ENCODE measurements at regions not wholly inside any gene's neighbourhood (a gene's known extent, or its start where the extent isn't known, plus 50 kb on each side); places are given as distances from the start of the nearest gene placed in this dataset.

DNA sequence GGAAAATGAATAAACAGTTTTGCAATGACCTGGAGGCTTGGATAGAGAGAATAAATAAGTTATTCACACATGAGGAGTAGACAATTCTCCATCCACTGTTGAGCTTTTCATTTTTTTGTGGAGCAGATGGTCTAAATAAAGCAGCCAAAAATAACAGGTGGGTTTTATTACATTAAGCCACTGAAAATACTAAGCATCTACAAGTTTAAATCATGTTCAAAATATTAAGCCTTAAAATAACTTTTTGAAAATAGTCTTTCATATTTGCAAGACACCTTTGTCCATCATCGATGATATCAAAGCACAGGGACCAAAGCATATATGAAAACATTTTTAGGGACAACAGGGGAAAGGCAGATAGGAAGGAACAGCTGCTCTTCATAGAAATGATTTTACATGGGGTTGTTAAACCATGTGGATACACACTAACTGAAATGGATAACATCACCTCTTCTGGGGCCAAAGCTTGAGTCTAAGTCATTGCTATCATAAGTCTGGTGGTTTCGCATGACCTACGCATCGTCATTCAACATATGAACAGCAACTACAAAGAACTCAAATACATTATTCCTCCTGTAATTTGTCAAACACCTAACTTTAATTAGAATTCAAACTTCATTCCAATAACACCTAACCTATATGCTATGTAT is 197.6 kb upstream of the CHST9 start:
- Histone ChIP-seq H3K79me2 (ENCODE audit: control insufficient read depth, insufficient read depth, low read length) (no peaks in the 10 kb centered on the region), H3K27ac (ENCODE audit: insufficient read depth, low read depth, low read length) (no peak overlapping the region), H3K36me3 (ENCODE audit: control insufficient read depth in 2 of 2, extremely low read depth in 1 of 2, insufficient read depth in 2 of 2, low read length in 2 of 2) (no peaks in the 10 kb centered on the region), H3K9me3 (replicated peaks; ENCODE audit: control insufficient read depth, insufficient read depth, low read length) (no peaks in the 10 kb centered on the region), H2AFZ (ENCODE audit: low read depth, low read length) (no peak overlapping the region), H3K9ac (replicated peaks; ENCODE audit: extremely low read depth, insufficient read depth, low read length) (no peak overlapping the region), H4K20me1 (replicated peaks; ENCODE audit: control insufficient read depth, extremely low read depth, insufficient read depth, low read length) (no peaks in the 10 kb centered on the region), H3K27me3 (ENCODE audit: control insufficient read depth in 2 of 2, insufficient read depth in 2 of 2, low read length in 2 of 2) (no peaks in the 10 kb centered on the region), H3K4me3 (replicated peaks in 1 of 3; ENCODE audit: insufficient read depth in 1 of 3, low read depth in 1 of 3, low read length in 3 of 3) (no peak overlapping the region), H3K4me1 (ENCODE audit: control insufficient read depth, extremely low read depth, insufficient read depth, low read length) (no peaks in the 10 kb centered on the region), H3K4me2 (ENCODE audit: insufficient read depth, low read length) (no peak overlapping the region), H3K9me1 (replicated peaks; ENCODE audit: control insufficient read depth, extremely low read depth, insufficient read depth, low read length) (no peaks in the 10 kb centered on the region)
- intact Hi-C loops (cut with micrococcal nuclease), result no loop called here
- FAIRE-seq (no peak), DNase-seq (ENCODE audit: low read depth, low spot score) (no peak)
- CTCF ChIA-PET, result no interaction called here
- dilution Hi-C loops (cut with MboI; ENCODE audit: extremely low pct_ligation_motif_present, low sequenced_read_pairs), result no loop called here
- TF ChIP-seq EZH2 (IDR thresholded peaks at IDR 0.05; ENCODE audit: borderline replicate concordance, low read depth, low read length, severe bottlenecking) (no peak), POLR2AphosphoS5 (IDR thresholded peaks at IDR 0.05; ENCODE audit: insufficient read depth, low read depth, low read length) (no peak), JUN (IDR thresholded peaks at IDR 0.05; ENCODE audit: borderline replicate concordance, insufficient read depth, insufficient read length, low read depth) (no peak), FOS (IDR thresholded peaks at IDR 0.05; ENCODE audit: borderline replicate concordance, insufficient read depth, low read length) (no peak), POLR2A (IDR thresholded peaks at IDR 0.05; ENCODE audit: low read depth, low read length) (no peak), GATA2 (IDR thresholded peaks at IDR 0.05; ENCODE audit: insufficient read depth, insufficient read length, low read depth, low read length) (no peak), MYC (IDR thresholded peaks at IDR 0.05; ENCODE audit: low read depth, low read length) (no peak)
- TF ChIP-seq, protein P1, sequence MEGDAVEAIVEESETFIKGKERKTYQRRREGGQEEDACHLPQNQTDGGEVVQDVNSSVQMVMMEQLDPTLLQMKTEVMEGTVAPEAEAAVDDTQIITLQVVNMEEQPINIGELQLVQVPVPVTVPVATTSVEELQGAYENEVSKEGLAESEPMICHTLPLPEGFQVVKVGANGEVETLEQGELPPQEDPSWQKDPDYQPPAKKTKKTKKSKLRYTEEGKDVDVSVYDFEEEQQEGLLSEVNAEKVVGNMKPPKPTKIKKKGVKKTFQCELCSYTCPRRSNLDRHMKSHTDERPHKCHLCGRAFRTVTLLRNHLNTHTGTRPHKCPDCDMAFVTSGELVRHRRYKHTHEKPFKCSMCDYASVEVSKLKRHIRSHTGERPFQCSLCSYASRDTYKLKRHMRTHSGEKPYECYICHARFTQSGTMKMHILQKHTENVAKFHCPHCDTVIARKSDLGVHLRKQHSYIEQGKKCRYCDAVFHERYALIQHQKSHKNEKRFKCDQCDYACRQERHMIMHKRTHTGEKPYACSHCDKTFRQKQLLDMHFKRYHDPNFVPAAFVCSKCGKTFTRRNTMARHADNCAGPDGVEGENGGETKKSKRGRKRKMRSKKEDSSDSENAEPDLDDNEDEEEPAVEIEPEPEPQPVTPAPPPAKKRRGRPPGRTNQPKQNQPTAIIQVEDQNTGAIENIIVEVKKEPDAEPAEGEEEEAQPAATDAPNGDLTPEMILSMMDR (IDR thresholded peaks at IDR 0.05; ENCODE audit: extremely low read depth in 1 of 2, insufficient read depth in 1 of 2, low read depth in 1 of 2, low read length in 2 of 2), result no peak
- TF ChIP-seq, protein P2, sequence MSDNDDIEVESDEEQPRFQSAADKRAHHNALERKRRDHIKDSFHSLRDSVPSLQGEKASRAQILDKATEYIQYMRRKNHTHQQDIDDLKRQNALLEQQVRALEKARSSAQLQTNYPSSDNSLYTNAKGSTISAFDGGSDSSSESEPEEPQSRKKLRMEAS (IDR thresholded peaks at IDR 0.05; ENCODE audit: insufficient read depth, insufficient read length), result no peak
- POLR2A ChIA-PET, result no interaction called here
- BruUV-seq (replicated peaks), result no TSS peak
